ENCODE measurements at regions not wholly inside any gene's neighbourhood (a gene's known extent, or its start where the extent isn't known, plus 50 kb on each side); places are given as distances from the start of the nearest gene placed in this dataset.

DNA sequence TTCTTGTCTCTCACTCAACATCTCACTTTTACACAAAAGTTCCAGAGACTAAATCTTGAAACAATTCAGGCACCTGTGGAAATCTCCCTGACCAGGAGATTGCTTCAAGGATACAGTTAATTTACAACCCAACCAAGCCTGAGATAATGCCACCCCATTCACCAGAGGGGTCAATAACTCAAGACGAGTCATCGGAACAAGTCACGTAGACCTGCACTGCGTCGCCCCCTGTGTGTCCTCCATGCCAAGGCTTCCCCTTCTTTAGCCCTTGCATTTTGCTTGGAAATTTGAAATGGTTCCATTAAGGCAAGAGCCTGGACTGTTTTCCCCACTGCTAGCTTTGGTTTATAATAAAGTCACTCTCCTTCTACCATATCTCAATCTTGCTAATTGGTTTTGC is 129.0 kb upstream of the NEO1 start:
- TF ChIP-seq POLR2AphosphoS5 (IDR thresholded peaks at IDR 0.05) (no peak), POLR2A (IDR thresholded peaks at IDR 0.05) (no peak), CTCF (IDR thresholded peaks at IDR 0.05) (no peak)
- Histone ChIP-seq H3K27me3 (no peaks in the 10 kb centered on the region), H3K4me3 (no peak overlapping the region), H3K36me3 (no peaks in the 10 kb centered on the region), H3K27ac (no peak overlapping the region), H3K9me3 (no peaks in the 10 kb centered on the region), H3K4me1 (no peaks in the 10 kb centered on the region)
- DNase-seq (ENCODE audit: low spot score in 2 of 2), result no peak
- intact Hi-C loops (cut with DNase I; ENCODE audit: low total_unique reads), result no loop called here

- H3K4me3 ChIP-seq, result no peak overlapping the region
- no peaks in the 10 kb centered on the region for H3K9me3 ChIP-seq
- no peak overlapping the region for H3K27ac ChIP-seq
- TF ChIP-seq POLR2AphosphoS5 (IDR thresholded peaks at IDR 0.05), result no peak
- no peak for TF ChIP-seq POLR2A (IDR thresholded peaks at IDR 0.05)
- no peak for TF ChIP-seq CTCF (IDR thresholded peaks at IDR 0.05)
- intact Hi-C loops (cut with DNase I; ENCODE audit: low total_unique reads), result no loop called here
- no peaks in the 10 kb centered on the region for H3K4me1 ChIP-seq
- no peak for DNase-seq (ENCODE audit: low spot score in 2 of 2)
- H3K27me3 ChIP-seq, result no peaks in the 10 kb centered on the region
- H3K36me3 ChIP-seq, result no peaks in the 10 kb centered on the region
Measured at GRCh38 chr15:72920551-72920950, 131.7 kb upstream of the NEO1 start.

DNA sequence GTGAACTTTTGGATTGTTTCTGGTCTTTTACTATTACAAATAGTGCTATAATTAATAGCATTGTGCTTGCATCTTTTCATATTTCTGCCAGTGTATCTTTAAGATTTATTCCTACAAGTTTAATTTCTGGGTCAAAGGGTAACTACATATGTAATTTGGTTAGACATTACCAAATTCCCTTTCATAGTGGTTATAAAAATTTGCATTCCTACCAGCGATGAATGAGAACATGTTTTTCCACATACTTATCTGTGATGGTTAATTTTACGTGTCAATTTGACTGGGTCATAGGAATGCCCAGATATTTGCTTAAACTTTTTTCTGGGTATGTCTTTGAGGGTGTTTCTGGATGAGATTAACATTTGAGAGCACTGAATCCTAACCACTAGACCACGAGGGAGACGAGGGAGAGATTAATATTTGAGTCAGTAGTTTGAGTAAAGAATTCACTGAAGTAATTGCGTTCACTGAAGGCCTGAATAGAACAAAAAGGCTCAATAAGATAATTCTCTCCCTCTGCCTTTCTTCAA is 132.3 kb upstream of the NEO1 start:
- intact Hi-C loops (cut with DNase I; ENCODE audit: low total_unique reads), result loop anchor here (10.0 kb wide), 1 partner anchor 355 kb away; no protein-coding TSS in a partner anchor
- H3K27me3 ChIP-seq, result no peaks in the 10 kb centered on the region
- no peak for DNase-seq (ENCODE audit: low spot score in 2 of 2)
- H3K9me3 ChIP-seq, result no peaks in the 10 kb centered on the region
- H3K4me1 ChIP-seq, result no peaks in the 10 kb centered on the region
- H3K36me3 ChIP-seq, result no peaks in the 10 kb centered on the region
- H3K27ac ChIP-seq, result no peak overlapping the region
- no peak for TF ChIP-seq POLR2AphosphoS5 (IDR thresholded peaks at IDR 0.05)
- TF ChIP-seq POLR2A (IDR thresholded peaks at IDR 0.05), result no peak
- TF ChIP-seq CTCF (IDR thresholded peaks at IDR 0.05), result no peak
- no peak overlapping the region for H3K4me3 ChIP-seq

DNA sequence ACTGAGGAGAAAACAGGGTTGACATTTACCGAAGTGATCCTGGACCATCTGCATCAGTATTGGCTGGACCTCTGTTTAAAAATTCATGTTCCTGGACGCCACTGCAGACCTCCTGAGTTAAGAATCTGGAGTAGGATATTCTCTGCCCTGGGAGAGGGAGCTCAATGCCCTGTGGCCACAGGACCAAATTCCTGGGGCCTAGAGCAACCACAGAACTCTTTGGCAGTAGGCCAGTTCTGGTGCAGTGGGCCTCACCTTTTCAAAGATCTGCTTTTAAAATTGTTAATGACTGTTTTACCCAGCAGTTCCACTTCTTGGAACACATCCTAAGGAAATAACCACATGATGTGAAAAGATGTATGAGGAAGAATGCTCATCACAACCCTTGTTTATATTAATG is 133.3 kb upstream of the ADPGK start:
- no peaks in the 10 kb centered on the region for H3K9me3 ChIP-seq
- DNase-seq (ENCODE audit: low spot score in 2 of 2), result no peak
- H3K27ac ChIP-seq, result no peak overlapping the region
- H3K27me3 ChIP-seq, result no peaks in the 10 kb centered on the region
- H3K4me1 ChIP-seq, result no peaks in the 10 kb centered on the region
- intact Hi-C loops (cut with DNase I; ENCODE audit: low total_unique reads), result loop anchor here (10.0 kb wide), 1 partner anchor 352 kb away; no protein-coding TSS in a partner anchor
- TF ChIP-seq POLR2AphosphoS5 (IDR thresholded peaks at IDR 0.05), result no peak
- H3K36me3 ChIP-seq, result no peaks in the 10 kb centered on the region
- H3K4me3 ChIP-seq, result no peak overlapping the region

DNA sequence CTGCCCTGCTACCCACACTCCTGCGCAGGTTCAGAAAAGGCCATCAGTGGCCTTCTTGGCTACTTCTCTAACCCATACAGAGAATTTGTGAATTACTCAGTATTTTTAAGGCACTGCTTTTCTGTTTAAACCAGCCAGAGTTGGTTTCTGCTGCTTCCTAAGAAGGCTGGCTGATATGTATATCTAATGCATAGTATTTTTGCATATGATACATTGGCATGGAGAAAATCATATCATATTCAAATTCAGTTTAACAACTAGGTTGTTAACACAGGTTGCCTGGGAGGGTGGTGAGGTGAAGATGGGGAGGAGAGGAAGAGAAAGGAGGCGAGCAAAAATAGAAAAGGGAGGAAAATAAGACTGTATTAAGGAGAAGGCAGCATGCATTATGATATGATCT is 132.8 kb upstream of the ADPGK start:
- Histone ChIP-seq H3K36me3 (no peaks in the 10 kb centered on the region), H3K27ac (no peak overlapping the region), H3K4me1 (no peaks in the 10 kb centered on the region), H3K27me3 (no peaks in the 10 kb centered on the region), H3K4me3 (no peak overlapping the region), H3K9me3 (no peaks in the 10 kb centered on the region)
- intact Hi-C loops (cut with DNase I; ENCODE audit: low total_unique reads), result loop anchor here (10.0 kb wide), 1 partner anchor 352 kb away; no protein-coding TSS in a partner anchor
- TF ChIP-seq POLR2A (IDR thresholded peaks at IDR 0.05), result no peak
- TF ChIP-seq CTCF (IDR thresholded peaks at IDR 0.05), result no peak
- TF ChIP-seq POLR2AphosphoS5 (IDR thresholded peaks at IDR 0.05), result no peak
- no peak for DNase-seq (ENCODE audit: low spot score in 2 of 2)

GRCh38 chr15:72915843-72916242 is 132.3 kb upstream of the ADPGK start:
- DNase-seq (ENCODE audit: low spot score in 2 of 2), result no peak
- intact Hi-C loops (cut with DNase I; ENCODE audit: low total_unique reads), result loop anchor here (10.0 kb wide), 1 partner anchor 351 kb away; no protein-coding TSS in a partner anchor
- Histone ChIP-seq H3K4me3 (no peak overlapping the region), H3K4me1 (no peaks in the 10 kb centered on the region), H3K36me3 (no peaks in the 10 kb centered on the region), H3K27me3 (no peaks in the 10 kb centered on the region), H3K9me3 (no peaks in the 10 kb centered on the region), H3K27ac (no peak overlapping the region)
- no peak for TF ChIP-seq CTCF (IDR thresholded peaks at IDR 0.05)
- no peak for TF ChIP-seq POLR2AphosphoS5 (IDR thresholded peaks at IDR 0.05)
- TF ChIP-seq POLR2A (IDR thresholded peaks at IDR 0.05), result no peak

Measured in breast epithelium (tissue), 4 donors.